ENCODE measurements at regions not wholly inside any gene's neighbourhood (a gene's known extent, or its start where the extent isn't known, plus 50 kb on each side); places are given as distances from the start of the nearest gene placed in this dataset.

DNA sequence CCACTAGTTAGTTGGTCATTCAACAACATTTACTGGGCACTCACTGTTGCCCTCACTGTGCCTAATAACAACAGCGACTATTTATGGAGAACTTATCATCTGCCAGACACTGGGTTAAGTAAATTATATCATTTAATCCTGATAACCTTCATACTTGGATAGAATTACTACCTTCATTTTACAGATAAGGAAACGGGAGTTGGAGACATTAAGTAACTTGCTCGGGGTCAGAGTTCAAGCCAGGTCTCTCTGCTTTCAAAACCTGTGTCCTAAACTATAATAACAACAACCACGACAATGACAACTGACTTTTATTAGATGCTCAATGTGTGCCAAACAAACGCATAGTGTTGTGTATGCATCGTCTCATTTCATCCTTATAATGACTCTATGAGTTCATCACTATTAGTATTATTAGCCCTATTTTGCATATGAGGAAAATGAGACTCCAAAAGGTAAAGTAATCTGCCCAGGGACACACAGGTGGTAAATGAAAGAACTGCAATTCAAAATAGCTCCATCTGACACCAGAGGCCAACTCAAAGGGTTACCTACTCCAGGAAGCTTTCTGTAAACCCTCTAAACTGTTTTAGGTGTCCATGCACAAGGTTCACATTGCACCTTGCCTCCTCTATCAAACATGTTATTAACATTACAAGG is 98.4 kb upstream of the ACSL4 start:
- DNase-seq = no peak
- H3K27me3 Mint-ChIP-seq (ENCODE audit: unreplicated experiment) = no peaks in the 10 kb centered on the region
- H3K27ac Mint-ChIP-seq (ENCODE audit: unreplicated experiment) = no peak overlapping the region
- no peaks in the 10 kb centered on the region for H3K9me3 Mint-ChIP-seq (ENCODE audit: unreplicated experiment)
- TF ChIP-seq, protein P1, sequence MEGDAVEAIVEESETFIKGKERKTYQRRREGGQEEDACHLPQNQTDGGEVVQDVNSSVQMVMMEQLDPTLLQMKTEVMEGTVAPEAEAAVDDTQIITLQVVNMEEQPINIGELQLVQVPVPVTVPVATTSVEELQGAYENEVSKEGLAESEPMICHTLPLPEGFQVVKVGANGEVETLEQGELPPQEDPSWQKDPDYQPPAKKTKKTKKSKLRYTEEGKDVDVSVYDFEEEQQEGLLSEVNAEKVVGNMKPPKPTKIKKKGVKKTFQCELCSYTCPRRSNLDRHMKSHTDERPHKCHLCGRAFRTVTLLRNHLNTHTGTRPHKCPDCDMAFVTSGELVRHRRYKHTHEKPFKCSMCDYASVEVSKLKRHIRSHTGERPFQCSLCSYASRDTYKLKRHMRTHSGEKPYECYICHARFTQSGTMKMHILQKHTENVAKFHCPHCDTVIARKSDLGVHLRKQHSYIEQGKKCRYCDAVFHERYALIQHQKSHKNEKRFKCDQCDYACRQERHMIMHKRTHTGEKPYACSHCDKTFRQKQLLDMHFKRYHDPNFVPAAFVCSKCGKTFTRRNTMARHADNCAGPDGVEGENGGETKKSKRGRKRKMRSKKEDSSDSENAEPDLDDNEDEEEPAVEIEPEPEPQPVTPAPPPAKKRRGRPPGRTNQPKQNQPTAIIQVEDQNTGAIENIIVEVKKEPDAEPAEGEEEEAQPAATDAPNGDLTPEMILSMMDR (IDR thresholded peaks at IDR 0.05; ENCODE audit: partially characterized antibody, unreplicated experiment) = no peak
- no peaks in the 10 kb centered on the region for H3K4me1 Mint-ChIP-seq (ENCODE audit: low read depth, unreplicated experiment)
- no peak overlapping the region for H3K4me3 Mint-ChIP-seq (ENCODE audit: unreplicated experiment)
- H3K36me3 Mint-ChIP-seq (ENCODE audit: unreplicated experiment) = no peaks in the 10 kb centered on the region

DNA sequence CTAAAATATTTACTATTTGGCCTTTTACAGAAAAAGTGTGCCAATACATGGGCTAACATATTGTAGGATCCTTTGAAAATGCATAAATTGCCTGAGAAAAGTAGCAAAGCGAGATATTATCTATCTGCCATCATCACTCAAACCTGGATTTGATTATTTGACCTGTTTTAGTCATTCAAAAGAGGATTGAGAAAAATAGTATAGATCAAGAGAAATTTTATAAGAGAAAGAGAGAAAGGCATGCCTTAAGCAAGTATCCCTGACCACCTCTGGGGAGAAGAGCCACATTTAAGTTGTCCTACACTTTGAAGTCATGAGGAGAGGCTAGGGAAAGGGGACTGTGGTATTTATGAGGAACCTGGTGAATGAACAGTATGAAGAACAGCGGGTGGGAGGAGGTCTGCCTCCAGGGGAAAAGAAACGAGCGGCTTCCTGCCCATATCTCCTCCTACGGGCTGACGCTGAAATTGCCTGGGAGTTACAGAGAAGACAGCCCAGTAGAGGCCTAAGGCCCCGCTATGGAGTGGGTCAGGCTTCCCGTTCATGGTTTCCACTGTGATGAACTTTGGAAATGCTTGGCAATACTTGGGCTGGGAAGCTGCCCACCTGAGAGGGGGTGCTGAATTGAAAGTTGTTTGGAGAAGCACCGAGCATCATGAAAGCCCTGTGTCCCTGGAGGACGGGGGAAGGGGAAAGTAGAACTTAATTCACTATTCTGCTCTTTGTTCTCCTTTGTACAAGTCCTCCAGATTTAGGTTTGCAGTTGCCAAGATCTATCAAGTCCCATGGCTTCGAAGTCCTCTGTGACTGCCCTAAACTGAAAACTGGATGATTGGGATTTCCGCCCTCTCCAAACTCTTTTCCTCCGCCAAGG is 106.9 kb upstream of the ACSL4 start:
- no peak overlapping the region for H3K4me3 Mint-ChIP-seq (ENCODE audit: unreplicated experiment)
- TF ChIP-seq, protein P1 (IDR thresholded peaks at IDR 0.05; ENCODE audit: partially characterized antibody, unreplicated experiment) = no peak
- no peaks in the 10 kb centered on the region for H3K27me3 Mint-ChIP-seq (ENCODE audit: unreplicated experiment)
- H3K27ac Mint-ChIP-seq (ENCODE audit: unreplicated experiment) = no peak overlapping the region
- no peaks in the 10 kb centered on the region for H3K9me3 Mint-ChIP-seq (ENCODE audit: unreplicated experiment)
- no peaks in the 10 kb centered on the region for H3K36me3 Mint-ChIP-seq (ENCODE audit: unreplicated experiment)
- peaks cover 2% of the 10 kb centered on the region for H3K4me1 Mint-ChIP-seq (ENCODE audit: low read depth, unreplicated experiment)
- DNase-seq = no peak

DNA sequence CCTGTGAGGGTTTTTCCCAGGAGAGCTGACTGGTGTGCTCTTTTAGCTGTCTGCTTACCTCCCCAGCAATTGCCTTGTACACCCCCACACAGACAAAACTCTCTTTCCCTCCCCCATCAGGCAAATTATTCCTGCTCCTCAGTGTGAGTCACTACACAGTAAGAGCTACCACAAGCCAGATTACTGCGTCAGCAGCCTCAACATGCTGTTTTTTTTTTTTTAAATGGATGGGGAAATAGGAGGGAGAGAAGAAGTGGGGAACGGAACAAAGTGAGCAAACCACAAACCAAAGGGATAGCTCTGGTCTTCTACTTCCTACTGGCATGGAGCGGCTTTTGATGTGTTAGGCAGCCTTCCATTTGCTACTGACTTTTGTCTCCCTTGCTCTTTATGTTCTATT is 107.5 kb upstream of the ACSL4 start:
- Mint-ChIP-seq H3K4me1 (ENCODE audit: low read depth, unreplicated experiment) (peaks cover 2% of the 10 kb centered on the region), H3K4me3 (ENCODE audit: unreplicated experiment) (no peak overlapping the region), H3K27ac (ENCODE audit: unreplicated experiment) (no peak overlapping the region), H3K9me3 (ENCODE audit: unreplicated experiment) (no peaks in the 10 kb centered on the region), H3K36me3 (ENCODE audit: unreplicated experiment) (no peaks in the 10 kb centered on the region), H3K27me3 (ENCODE audit: unreplicated experiment) (no peaks in the 10 kb centered on the region)
- DNase-seq = no peak
- TF ChIP-seq, protein P1 (IDR thresholded peaks at IDR 0.05; ENCODE audit: partially characterized antibody, unreplicated experiment) = no peak

DNA sequence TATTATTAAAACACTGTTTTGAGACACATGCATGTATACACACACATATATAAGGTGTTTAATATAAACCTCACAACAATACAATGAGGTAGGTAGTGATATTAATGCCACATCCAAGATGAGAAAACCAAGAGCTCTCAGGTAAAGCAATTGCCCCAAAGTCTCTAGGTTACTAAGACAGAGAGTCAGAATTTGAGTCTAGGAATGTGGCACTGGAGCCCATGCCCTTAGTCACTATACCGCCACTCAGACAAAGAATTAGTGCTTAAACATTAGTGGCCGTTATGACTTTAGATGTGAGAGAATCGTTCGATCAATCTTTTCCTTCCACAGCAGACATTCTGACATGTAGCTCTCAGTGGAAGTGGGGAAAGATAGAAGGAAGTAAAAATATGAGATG is 108.2 kb upstream of the ACSL4 start:
- Mint-ChIP-seq H3K4me1 (ENCODE audit: low read depth, unreplicated experiment) (peaks cover 2% of the 10 kb centered on the region), H3K9me3 (ENCODE audit: unreplicated experiment) (no peaks in the 10 kb centered on the region), H3K27me3 (ENCODE audit: unreplicated experiment) (no peaks in the 10 kb centered on the region), H3K27ac (ENCODE audit: unreplicated experiment) (no peak overlapping the region), H3K4me3 (ENCODE audit: unreplicated experiment) (no peak overlapping the region), H3K36me3 (ENCODE audit: unreplicated experiment) (no peaks in the 10 kb centered on the region)
- TF ChIP-seq, protein P1 (IDR thresholded peaks at IDR 0.05; ENCODE audit: partially characterized antibody, unreplicated experiment) = no peak
- DNase-seq = no peak

Data from glutamatergic neuron (in vitro differentiated cells).